AG09309 (cell line): ENCODE measurements at regions not wholly inside any gene's neighbourhood (a gene's known extent, or its start where the extent isn't known, plus 50 kb on each side); places are given as distances from the start of the nearest gene placed in this dataset.
A peak's percentile ranks its signal among the peaks of the same experiment; 100 is the strongest.

Experiments used
- DNase-seq: peaks from one replicate; pipeline ENCODE4 v3.0.0-alpha.2; 2010; ENCODE audit warnings: low read depth
- H3K4me3 ChIP-seq: 2 replicates; pipeline ENCODE4 v1.5.1; 2011; ENCODE audit warnings: mild to moderate bottlenecking, low read depth, low read length, moderate library complexity; ENCODE audit not compliant: control insufficient read depth
- TF ChIP-seq, protein P1 (sequence below): IDR thresholded peaks from 2 replicates; pipeline ENCODE4 v1.5.1; 2011; ENCODE audit warnings: mild to moderate bottlenecking, low read depth, low read length, inconsistent platforms; ENCODE audit not compliant: insufficient read depth, control insufficient read depth; ENCODE audit errors: missing control alignments

DNA sequence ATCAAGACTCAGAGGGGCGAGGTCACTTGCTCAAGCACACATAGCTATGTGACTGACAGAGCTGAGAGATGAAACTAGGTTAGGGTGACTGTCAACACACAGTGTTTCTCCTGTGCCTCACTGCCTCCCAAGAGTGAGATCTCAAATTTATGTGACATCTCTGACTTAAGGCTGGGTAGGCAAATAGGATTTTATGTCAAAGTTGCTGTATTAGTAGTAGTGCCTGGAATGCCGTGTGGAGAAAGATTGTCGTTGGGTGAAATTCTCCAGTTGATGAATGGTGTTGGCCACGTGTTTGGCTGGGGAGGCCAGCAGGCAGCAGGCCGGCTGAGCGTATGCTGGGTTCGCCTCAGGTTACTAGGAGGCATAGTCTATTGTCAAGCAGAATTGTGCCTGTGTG lies 148.3 kb upstream of the BMPER start:
- DNase-seq: no peak
- H3K4me3 ChIP-seq: no peak overlapping the region
- TF ChIP-seq, protein P1, sequence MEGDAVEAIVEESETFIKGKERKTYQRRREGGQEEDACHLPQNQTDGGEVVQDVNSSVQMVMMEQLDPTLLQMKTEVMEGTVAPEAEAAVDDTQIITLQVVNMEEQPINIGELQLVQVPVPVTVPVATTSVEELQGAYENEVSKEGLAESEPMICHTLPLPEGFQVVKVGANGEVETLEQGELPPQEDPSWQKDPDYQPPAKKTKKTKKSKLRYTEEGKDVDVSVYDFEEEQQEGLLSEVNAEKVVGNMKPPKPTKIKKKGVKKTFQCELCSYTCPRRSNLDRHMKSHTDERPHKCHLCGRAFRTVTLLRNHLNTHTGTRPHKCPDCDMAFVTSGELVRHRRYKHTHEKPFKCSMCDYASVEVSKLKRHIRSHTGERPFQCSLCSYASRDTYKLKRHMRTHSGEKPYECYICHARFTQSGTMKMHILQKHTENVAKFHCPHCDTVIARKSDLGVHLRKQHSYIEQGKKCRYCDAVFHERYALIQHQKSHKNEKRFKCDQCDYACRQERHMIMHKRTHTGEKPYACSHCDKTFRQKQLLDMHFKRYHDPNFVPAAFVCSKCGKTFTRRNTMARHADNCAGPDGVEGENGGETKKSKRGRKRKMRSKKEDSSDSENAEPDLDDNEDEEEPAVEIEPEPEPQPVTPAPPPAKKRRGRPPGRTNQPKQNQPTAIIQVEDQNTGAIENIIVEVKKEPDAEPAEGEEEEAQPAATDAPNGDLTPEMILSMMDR: no peak

DNA sequence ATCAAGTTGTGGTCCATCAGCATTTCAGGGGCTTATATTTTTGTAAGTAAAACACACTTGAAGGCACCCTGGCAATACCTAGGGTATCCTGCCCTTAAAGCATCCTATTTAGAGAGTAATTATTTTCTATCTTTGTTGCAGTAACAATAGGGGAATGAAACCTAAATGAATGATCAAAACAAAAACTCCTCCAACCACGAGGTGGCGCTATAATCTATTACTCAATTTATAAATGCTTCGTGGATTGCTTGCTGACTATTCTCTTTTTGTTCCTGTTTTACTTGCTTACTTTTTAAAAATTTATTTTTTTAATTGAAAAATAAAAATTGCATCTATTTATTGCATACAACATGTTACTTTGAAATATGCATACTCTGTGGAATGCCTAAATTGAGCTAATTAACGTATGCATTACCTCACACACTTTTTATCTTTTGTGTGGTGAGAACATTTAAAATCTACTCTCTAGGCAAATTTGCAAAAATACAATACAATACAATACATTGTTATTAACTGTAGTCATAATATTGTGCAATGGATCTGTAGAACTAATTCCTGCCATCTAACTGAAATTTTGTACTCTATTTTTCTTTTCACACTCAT lies 147.7 kb upstream of the BMPER start:
- no peak overlapping the region for H3K4me3 ChIP-seq
- DNase-seq: no peak
- TF ChIP-seq, protein P1: peak; percentile 41

DNA sequence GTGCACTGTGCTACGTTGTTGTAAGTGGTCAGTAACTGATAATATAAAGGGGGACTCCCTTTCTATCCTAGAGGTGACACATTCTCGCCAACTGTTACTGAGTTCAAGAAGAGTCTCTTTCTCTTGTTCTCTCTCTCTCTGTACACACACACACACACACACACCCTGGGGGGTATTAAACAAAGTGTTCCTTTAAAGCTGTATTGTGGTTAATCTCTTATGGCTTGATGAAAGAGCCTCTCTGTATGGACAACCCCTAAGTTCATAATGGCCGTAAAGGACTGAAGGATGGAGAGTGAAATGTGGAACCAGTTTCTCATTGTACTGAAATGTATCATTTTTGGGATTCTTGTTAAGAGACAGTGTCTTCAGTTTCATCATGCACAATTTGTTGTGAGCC lies 145.2 kb upstream of the BMPER start:
- TF ChIP-seq, protein P1: no peak
- H3K4me3 ChIP-seq: no peak overlapping the region
- no peak for DNase-seq

DNA sequence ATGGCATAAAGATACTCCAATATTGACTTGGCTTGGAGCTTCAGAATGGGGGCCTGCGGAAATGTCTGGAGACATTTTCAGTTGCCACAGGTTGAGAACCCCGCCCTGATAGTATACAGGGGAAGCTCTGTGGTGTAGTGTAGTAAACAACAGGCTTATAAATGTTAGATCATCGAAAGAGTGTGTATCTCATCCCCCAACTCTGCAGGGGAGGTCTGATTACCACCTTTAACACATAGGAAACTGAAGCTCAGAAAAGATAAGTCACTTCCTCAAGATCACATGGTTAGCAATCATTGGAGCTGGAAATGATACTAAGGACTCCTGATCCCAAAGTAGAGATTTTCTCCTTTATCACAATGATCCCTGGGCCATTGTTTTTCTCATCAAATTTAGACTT lies 144.5 kb upstream of the BMPER start:
- TF ChIP-seq, protein P1: no peak
- no peak overlapping the region for H3K4me3 ChIP-seq
- no peak for DNase-seq

DNA sequence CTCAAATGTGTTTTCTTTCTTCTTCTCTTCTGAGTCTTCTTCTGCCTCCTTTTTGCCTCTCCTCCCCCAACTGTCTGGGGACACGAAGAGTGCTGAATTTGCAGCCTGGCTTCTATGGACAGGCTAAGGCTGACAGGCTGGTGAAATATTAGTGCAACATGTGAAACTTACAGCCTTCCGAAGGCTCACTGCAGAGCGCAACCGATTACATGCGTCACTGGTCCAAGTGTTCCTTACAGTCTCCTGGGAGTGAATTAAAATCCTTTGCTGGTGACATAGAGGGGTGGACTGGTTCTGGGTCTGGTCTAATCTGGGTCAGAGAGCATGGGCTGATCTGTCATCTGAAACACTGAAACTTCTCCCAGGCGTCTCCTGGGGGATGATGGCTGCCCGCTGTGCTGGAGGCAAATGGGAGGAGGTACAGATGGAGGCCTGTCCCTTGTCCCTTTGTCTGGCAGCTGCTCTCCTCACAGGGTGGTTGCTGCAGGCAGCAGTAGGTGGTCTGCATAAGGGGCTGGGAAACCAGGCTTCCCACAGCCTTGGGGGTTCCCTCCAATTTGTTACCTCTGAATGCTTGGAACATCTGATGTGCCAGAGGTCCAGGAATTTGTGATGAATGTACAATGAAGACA lies 143.8 kb upstream of the BMPER start:
- TF ChIP-seq, protein P1: no peak
- no peak overlapping the region for H3K4me3 ChIP-seq
- no peak for DNase-seq

DNA sequence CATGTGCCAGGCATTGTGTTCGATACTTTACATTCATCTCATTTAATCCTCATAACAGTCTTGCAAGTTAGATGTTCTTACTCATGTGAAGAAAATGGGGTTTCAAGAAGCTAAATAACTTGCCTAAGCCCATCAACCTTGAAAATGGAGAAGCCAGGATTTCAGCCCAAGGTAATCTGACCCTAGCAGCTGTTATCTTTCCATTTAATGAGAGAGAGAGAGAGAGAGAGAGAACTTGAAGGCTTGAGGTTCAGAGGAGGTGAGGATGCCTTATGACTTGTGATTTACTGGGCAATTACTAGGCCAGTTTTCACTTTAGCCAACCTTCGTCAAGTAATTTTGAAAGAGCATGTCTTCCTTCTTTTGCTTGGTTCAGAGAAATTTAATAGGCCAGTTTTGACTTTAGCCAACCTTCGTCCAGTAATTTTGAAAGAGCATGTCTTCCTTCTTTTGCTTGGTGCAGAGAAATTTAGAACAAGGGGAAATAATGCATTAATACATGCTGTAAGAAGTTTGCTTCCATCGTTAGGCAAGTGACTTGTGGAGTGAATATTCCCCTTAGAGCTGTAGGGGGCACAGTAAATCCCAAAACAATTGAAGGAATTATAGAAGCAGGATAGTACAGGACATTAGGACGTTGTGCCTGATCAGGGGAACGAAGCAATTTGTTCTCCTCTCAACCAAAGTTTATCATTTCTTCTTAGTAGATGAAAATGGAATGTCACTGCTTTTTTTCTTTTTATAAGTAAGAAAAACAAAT lies 143.0 kb upstream of the BMPER start:
- TF ChIP-seq, protein P1: no peak
- no peak for DNase-seq
- no peak overlapping the region for H3K4me3 ChIP-seq
